Activated CD8-positive, alpha-beta memory T cell treated with anti-CD3 and anti-CD28 coated beads for 36 hours (primary cell): ENCODE measurements at regions not wholly inside any gene's neighbourhood (a gene's known extent, or its start where the extent isn't known, plus 50 kb on each side); places are given as distances from the start of the nearest gene placed in this dataset.

Experiments
- CTCF ChIA-PET: fragments of 350-600 bp; sonication (Branson Sonifier 250); formaldehyde crosslinking; loops from one replicate; lab custom pipeline; 2021; ENCODE audit warnings: antibody characterized with exemption; lab: Charles Lee
- POLR2A ChIA-PET: fragments of 350-600 bp; sonication (Branson Sonifier 250); formaldehyde crosslinking; loops from one replicate; lab custom pipeline; 2021; ENCODE audit warnings: antibody characterized with exemption; lab: Charles Lee

GRCh38 chr10:71075759-71076472 lies 136.5 kb upstream of the UNC5B start:
- CTCF ChIA-PET = no interaction called here
- POLR2A ChIA-PET = no interaction called here

GRCh38 chr10:71076473-71077142 lies 135.8 kb upstream of the UNC5B start:
- CTCF ChIA-PET = no interaction called here
- POLR2A ChIA-PET = no interaction called here

GRCh38 chr10:71077143-71077581 lies 135.2 kb upstream of the UNC5B start:
- ChIA-PET CTCF (no interaction called here), POLR2A (no interaction called here)

- ChIA-PET CTCF (no interaction called here), POLR2A (no interaction called here)
Observed at GRCh38 chr10:71077796-71078453, 134.4 kb upstream of the UNC5B start.

- ChIA-PET CTCF (no interaction called here), POLR2A (no interaction called here)
Observed at GRCh38 chr10:71078454-71079145, 133.8 kb upstream of the UNC5B start.

GRCh38 chr10:71079761-71080380 lies 132.5 kb upstream of the UNC5B start:
- ChIA-PET POLR2A (no interaction called here), CTCF (no interaction called here)

- CTCF ChIA-PET = no interaction called here
- POLR2A ChIA-PET = no interaction called here
Observed at GRCh38 chr10:71080381-71081228, 131.8 kb upstream of the UNC5B start.

GRCh38 chr10:71081229-71081560 lies 131.2 kb upstream of the UNC5B start:
- CTCF ChIA-PET = no interaction called here

GRCh38 chr10:71081912-71082311 lies 130.5 kb upstream of the UNC5B start:
- CTCF ChIA-PET = no interaction called here
- POLR2A ChIA-PET = interaction anchor here (0.5 kb wide), 1 partner anchor 1575 kb away, joined by 3 read pairs; no protein-coding TSS in a partner anchor

More at GRCh38 chr10:71081229-71081560, 131.2 kb upstream of the UNC5B start:
- POLR2A ChIA-PET = no interaction called here

- ChIA-PET POLR2A (no interaction called here), CTCF (no interaction called here)
Observed at GRCh38 chr10:71082960-71083715, 129.2 kb upstream of the UNC5B start.

- ChIA-PET CTCF (no interaction called here), POLR2A (no interaction called here)
Observed at GRCh38 chr10:71083716-71083975, 128.7 kb upstream of the UNC5B start.

GRCh38 chr10:71084061-71084817 lies 128.1 kb upstream of the UNC5B start:
- ChIA-PET POLR2A (no interaction called here), CTCF (no interaction called here)

- CTCF ChIA-PET = no interaction called here
- POLR2A ChIA-PET = no interaction called here
Observed at GRCh38 chr10:71084818-71085126, 127.6 kb upstream of the UNC5B start.

- ChIA-PET CTCF (no interaction called here), POLR2A (no interaction called here)
Observed at GRCh38 chr10:71085689-71086438, 126.5 kb upstream of the UNC5B start.

- CTCF ChIA-PET = no interaction called here
Observed at GRCh38 chr10:71086439-71087080, 125.8 kb upstream of the UNC5B start.

GRCh38 chr10:71087622-71088021 lies 124.7 kb upstream of the UNC5B start:
- CTCF ChIA-PET = no interaction called here
- POLR2A ChIA-PET = no interaction called here

More at GRCh38 chr10:71086439-71087080, 125.8 kb upstream of the UNC5B start:
- POLR2A ChIA-PET = no interaction called here

- ChIA-PET POLR2A (no interaction called here), CTCF (no interaction called here)
Observed at GRCh38 chr10:71088054-71088453, 124.3 kb upstream of the UNC5B start.
